GM19099 (cell line): ENCODE measurements at regions not wholly inside any gene's neighbourhood (a gene's known extent, or its start where the extent isn't known, plus 50 kb on each side); places are given as distances from the start of the nearest gene placed in this dataset.

Source experiments
- POLR2A ChIP-seq: IDR thresholded peaks from 3 replicates; pipeline ENCODE4 v1.6.1; 2011; ENCODE audit warnings: low read depth; ENCODE audit not compliant: insufficient read length; ENCODE audit errors: extremely low read depth

DNA sequence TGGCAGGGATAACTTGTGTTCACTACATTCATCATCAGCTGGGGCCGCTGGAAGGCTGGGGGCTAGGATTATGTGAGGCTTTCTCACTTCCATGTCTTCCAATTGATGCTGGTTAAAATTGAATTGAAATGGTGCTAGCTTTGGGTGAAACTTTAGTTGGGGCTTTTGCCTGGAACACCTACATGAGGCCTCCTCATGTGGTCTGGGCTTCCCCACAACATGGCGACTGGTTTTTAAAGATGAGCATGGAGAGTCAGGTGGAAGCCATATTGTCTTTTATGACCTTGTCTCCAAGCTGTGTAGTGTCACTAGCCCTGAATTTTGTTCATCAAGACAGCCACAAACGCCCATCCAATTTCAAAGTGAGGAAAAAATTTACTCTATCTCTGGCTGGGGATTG lies 1033.9 kb downstream of the TYW1 start:
- no peak for TF ChIP-seq POLR2A

DNA sequence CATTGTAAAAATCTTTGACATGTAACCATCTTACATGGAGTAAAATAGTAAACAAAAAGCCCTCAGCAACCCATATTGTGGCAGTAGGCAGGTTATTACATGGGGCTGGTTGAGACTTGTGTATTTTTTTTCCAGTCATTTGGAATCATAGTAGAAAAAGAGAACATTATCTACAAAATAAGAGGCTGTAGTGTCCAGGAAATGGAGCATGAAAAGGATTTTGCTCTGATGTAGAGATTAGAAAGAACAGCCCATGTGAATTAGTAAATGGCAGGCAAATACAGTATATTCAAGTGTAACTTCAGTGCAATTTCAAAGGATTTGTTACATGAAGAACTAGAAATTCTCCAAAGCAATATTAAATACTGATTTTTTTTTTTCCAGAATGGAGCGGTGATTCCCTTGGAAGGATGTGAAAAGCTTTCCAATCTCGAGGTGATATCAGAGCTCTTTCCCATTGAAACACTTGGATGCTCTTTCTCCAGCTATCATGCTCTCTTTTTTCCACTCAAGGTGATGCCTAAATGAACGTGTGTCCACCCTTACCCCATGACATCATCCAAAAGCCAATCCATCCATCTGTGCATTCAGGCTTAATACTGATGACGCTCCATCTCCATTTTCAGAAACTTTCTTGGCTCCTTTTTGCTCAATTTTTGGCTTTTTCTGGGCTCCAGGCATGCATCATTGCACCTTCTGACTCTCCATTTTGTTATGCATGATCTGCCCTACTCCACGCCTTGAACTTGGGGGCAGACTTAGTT lies 1034.7 kb downstream of the TYW1 start:
- no peak for TF ChIP-seq POLR2A

DNA sequence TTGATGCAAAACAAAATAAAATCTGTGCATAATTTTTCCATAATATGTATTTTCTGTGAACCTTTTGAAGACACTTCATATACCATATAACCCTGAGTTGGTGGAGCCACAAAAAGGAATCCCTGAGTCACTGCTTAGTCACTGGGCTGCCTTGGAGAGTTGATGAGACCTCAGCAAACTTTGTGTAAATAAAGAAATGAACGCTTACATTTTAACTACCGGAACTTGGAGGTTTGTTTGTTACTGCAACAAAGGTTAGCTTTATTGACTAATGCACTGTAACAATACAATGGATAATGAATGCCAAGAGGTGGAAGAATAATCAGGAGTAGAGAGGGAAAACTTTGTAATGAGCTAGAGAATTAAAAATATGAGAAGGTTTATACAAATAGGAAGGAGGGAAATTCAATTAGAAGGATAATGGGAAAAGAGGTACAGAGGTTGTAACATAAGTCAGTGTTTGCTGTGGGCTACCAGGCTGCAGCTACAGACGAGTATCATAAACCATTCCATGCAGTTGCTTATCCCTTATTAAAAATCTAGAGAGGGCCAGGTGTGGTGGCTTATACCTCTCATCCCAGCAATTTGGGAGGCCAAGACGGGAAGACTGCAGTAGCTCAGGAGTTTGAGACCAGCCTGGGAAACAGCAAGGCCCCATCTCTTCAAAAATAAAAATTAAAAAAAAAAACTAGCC lies 1042.1 kb downstream of the TYW1 start:
- TF ChIP-seq POLR2A, result no peak

DNA sequence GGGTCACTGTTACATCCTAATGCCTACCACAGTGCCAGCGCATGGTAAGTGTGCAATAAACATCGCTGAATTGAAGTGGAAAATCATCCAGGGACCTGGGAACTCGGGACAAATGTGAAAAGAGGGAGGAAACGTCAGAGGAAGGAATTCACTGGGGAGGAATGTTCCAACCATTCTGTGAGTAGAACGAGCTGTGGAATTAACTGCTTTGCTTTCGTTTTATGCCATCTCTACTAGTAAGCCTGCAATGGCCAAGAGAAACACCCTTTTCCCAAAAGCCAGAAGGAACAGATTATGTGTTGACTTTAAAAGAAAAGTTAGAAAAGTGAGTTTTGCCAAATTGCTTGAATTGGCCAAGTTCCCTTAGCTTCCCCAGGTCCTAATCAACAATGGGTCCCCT lies 1044.9 kb downstream of the TYW1 start:
- TF ChIP-seq POLR2A, result no peak

DNA sequence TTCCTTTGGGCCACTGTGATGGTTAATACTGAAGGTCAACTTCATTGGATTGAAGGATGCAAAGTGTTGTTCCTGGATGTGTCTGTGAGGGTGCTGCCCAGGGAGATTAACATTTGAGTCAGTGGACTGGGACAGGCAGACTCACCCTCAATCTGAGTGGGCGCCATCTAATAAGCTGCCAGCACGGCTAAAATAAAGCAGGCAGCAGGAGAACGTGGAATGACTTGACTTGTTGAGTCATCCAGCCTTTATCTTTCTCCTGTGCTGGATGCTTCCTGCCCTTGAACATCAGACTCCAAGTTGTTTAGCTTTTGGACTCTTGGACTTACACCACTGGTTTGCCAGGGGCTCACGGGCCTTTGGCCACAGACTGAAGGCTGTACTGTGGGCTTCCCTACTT lies 1046.9 kb downstream of the TYW1 start:
- TF ChIP-seq POLR2A, result no peak

DNA sequence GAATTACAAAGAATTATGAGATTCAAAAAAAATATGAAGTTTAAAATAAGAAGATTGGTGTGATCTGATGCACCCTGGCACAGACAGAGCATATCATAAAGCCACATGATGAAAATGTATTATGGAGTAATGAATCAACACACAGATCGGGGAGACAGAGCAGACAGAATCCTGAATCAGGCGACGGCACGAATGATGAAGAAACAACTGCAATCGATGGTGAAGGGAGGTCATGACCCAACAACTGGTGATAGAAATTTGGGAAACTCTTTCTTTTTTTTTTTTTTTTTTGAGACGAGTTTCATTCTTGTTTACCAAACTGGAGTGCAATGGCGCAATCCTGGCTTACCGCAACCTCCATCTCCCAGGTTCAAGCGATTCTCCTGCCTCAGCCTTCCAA lies 1054.0 kb downstream of the TYW1 start:
- no peak for TF ChIP-seq POLR2A

DNA sequence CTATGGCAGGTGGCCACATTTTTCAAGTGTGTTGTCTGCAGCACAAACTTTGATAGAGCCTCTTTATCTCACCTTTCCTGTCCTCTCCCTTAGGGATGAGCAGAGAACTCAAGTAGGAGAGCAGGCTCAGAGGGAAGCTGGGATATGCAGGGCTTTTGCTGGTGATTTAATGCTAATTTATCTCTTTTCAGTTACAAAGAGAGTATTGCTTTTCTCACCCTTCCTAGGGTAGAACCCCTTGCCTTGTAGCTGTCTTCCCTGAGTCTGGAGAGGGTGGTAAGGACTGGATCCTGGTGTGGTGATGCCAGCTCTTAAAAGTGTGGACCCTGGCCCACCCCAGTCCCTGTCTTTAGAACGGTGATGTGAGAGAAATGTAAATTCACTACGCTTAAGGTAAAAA lies 1061.4 kb downstream of the TYW1 start:
- no peak for TF ChIP-seq POLR2A

DNA sequence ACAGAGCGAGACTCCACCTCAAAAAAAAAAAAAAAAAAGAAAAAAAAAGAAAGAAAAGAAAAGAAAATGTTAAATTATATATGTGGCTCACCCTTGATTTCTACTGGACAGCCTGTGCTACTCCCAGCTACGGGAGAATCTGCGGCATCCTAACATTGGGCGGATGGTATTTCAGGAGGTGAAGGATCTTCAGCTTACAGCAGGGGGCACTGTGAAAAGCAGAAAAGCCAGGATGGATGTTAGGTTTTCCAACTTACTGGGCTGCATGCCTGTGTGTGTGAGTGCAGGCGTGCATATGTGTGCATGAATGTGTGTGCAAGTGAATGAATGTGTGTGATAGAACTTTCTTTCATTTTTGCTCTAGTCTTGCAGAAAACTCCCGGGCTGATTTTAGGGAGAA lies 1066.5 kb downstream of the TYW1 start:
- TF ChIP-seq POLR2A, result no peak

DNA sequence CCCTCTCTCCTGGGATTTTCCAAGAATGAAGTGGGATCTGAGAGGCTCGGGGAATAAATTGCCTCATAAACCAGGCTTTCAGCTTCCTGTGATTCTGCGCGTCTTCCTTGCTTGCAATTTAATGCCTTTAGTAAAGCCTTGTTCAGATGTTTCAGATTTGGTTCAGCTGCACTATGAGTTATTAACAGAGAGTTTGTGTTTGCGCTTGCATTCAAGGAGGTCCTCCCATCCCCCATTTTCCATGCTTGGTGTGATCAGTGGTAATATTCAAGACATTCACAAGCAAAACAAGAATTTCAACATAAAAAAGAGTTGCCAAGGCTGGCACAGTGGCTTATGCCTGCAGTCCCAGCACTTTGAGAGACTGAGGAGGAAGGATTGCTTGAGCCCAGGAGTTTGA lies 1068.9 kb downstream of the TYW1 start:
- TF ChIP-seq POLR2A, result no peak

DNA sequence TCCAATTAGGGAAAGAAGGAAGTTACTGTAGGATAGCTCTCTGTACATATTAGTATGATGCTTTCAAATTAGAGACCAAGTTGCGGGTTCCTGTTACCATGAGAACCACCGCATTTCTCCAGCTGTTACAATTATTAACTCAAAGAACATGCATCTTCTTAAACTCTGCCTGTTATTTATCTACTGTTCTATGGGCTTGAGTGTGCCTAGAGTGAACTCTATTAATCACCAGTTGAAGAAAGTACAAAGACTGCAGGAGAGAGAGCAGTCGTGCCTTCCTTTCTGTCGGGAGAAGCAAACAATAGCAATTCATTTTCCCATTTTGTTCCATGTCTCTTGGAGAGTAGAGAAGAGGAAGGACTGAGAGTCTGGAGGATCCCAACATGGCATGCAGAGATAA lies 1071.2 kb downstream of the TYW1 start:
- TF ChIP-seq POLR2A, result no peak

DNA sequence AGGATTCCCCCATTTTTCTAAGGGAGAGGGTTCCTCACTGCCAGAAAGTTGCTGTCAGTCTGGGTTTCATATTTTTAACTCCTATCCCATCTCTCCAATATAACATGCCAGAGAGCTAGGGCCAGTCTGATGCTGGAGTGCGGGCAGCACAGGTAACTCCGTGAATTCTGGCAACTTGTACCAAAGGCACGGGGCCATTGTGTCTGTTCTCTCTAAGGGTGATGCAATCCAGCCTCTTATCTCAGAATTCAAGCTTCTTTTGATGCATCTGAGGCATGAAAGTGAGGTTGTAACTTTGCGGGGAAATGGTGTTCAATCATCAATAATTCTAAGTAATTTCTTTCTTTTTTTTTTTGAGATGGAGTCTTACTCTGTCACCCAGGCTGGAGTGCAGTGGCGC lies 1074.4 kb downstream of the TYW1 start:
- TF ChIP-seq POLR2A, result no peak

DNA sequence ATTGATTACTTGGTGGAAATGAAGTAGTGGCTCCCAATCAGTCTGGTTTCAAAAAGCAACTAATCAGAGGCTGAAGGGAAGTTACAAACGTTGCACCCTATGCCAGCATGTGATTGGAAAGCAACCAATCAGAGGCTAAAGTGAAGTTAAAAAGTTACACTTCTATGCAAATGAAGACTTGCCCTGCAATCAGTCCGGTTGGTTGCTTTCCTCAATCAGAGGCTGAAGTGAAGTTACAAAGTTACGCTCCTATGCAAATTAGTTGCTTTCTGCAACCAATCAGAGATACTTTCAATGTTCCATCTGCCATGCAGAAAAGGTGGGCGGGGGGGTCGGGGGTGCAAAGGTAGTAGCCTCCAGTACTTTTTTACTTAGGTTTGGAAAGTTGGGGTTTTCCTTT lies 1077.1 kb downstream of the TYW1 start:
- no peak for TF ChIP-seq POLR2A

DNA sequence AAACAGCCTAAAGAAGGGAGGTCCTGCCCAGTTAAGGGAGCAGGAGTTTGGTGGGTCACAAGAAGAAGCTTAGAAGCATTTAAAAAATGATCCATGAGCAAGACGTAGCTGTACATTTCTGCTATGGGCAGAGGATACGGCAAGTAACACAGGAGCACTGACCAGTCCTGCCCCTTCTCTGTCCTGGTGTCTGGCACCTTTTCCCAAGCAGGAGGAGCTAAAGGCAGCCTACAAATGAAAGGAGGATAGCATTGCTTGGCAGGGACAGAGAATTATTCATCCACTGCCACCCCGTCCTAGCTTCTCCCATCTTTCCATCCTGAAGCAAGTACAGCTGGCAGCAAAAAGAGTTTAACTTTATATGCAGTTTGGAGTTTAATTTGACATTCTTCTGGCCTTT lies 1077.6 kb downstream of the TYW1 start:
- no peak for TF ChIP-seq POLR2A

DNA sequence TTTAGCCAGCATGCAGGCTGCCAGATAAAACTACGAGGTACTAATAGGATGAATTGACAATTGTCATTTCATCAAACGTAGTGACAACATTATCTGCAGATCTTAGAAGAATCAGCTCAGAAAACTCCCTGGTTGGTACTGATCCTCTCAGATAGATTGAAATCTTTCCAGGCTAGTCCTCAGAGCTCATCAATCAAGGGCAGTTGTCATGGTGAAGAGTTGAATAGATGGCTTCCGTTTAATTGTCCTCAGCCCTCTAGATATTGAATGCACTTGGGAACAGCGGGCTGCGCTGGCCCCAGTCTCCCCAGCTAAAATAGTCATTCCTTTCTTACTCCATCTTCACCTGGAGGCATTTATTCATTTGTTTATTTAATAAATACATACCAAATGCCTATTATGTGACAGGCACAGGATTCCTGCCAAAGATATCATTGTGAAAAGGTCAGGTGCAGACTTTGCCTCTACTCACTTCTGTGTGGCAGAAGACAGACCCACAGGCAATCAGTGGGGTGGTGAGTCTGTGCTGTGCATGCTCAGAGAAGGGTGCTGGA lies 1081.6 kb downstream of the TYW1 start:
- no peak for TF ChIP-seq POLR2A

DNA sequence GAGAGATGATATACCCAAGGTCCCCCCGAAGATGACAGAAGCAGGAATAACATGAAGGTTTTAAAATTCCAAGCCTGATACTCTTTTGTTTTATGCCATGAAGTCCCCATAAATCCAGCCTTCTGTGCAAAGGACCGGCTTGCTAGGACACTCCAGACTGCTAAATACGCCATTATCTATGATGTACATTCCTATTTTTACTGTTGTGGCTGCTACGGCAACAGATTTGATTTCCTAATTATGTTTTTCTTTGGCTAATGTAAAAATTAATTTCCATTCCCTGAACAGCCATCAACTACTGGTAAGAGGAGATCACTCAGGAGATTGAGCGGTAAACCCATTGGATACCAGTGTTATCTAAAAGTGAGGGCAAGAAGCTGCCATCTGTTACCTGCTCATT lies 1090.8 kb downstream of the TYW1 start:
- no peak for TF ChIP-seq POLR2A

DNA sequence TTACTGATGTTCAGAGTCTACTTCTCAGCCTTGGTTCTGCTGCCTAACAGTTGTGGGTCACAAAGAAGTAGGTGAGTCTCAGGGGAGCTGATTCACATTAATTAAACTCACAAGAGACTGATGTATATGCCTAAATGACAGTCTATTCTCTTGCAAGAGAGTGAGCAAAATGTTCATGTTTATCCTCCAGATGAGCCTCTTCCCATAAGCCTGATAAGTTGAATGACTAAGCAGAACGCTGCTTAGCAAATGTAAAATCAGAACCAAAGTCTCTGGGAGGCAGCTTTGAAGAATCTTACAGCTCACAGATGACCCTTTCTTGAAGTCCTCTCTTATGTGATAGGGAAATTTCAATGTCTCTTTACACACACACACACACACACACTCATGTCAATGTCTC lies 1092.2 kb downstream of the TYW1 start:
- no peak for TF ChIP-seq POLR2A
